Upper lobe of left lung (tissue), 6 donors: ENCODE measurements at regions not wholly inside any gene's neighbourhood (a gene's known extent, or its start where the extent isn't known, plus 50 kb on each side); places are given as distances from the start of the nearest gene placed in this dataset.

Source experiments
- ATAC-seq, 2 donors: fragments of 200-7000 bp; cut with Tn5 transposase; one replicate each; pipeline ENCODE4 v1.9.1; 2022; ENCODE audit warnings: mild to moderate bottlenecking in 2 of 2, moderate library complexity in 2 of 2; ENCODE audit not compliant: low FRiP score in 2 of 2
- DNase-seq, 2 donors: peaks; one replicate each; pipeline ENCODE4 v3.0.0-alpha.2; 2019 to 2020
- H3K27ac ChIP-seq, 4 donors: fragments of 200-600 bp; sonication (generic); one replicate each; pipeline ENCODE4 v1.5.1; 2016 to 2019
- H3K27me3 ChIP-seq, 4 donors: fragments of 200-600 bp; sonication (generic); one replicate each; pipeline ENCODE4 v1.5.1; 2017 to 2019
- H3K36me3 ChIP-seq, 4 donors: fragments of 200-600 bp; sonication (generic); one replicate each; pipeline ENCODE4 v1.5.1; 2016 to 2019
- H3K4me1 ChIP-seq, 4 donors: fragments of 200-600 bp; sonication (generic); one replicate each; pipeline ENCODE4 v1.5.1; 2018 to 2019
- H3K4me3 ChIP-seq, 4 donors: fragments of 200-600 bp; sonication (generic); one replicate each; pipeline ENCODE4 v1.5.1; 2017 to 2019; ENCODE audit warnings: mild to moderate bottlenecking in 2 of 4, moderate library complexity in 1 of 4
- H3K9me3 ChIP-seq, 4 donors: fragments of 200-600 bp; sonication (generic); one replicate each; pipeline ENCODE4 v1.5.1; 2018 to 2019
- EP300 ChIP-seq, 4 donors: sonication (generic); formaldehyde crosslinking; IDR thresholded peaks; one replicate each; pipeline ENCODE4 v1.5.1; 2017; ENCODE audit warnings: antibody characterized with exemption in 4 of 4, control low read depth in 2 of 4
- POLR2A ChIP-seq, 4 donors: fragments of 450-650 bp; IDR thresholded peaks; one replicate each; pipeline ENCODE4 v1.5.1; 2016 to 2017; ENCODE audit warnings: antibody characterized with exemption in 4 of 4, mild to moderate bottlenecking in 2 of 4
- POLR2AphosphoS5 ChIP-seq, 2 donors: sonication (generic); formaldehyde crosslinking; IDR thresholded peaks; one replicate each; pipeline ENCODE4 v1.5.1; 2017; ENCODE audit warnings: antibody characterized with exemption in 2 of 2
- WGBS, 2 donors: methylation state at CpG; one replicate each; pipeline ENCODE4 v1.1.5; 2017 to 2018; 5-methylcytosine and 5-hydroxymethylcytosine counted together
- TF ChIP-seq, protein P1 (sequence below), 6 experiments: fragments of 450-650 bp in 4 of 6; fragments of 200-600 bp in 2 of 6; sonication (generic) in 2 of 6; IDR thresholded peaks; one replicate each; pipeline ENCODE4 v1.5.1; 2016 to 2019; ENCODE audit warnings: antibody characterized with exemption in 6 of 6
- donor health status: DM: no; HTN: no; CAD: no; lungs with moderate emphysema.
- donor health status: DM: no; HTN: yes; CAD: no; lungs with severe emphysema.

GRCh38 chr4:147370881-147371280 lies 110.0 kb upstream of the EDNRA start:
- no peak for TF ChIP-seq EP300 (IDR thresholded peaks at IDR 0.05)
- no peak for TF ChIP-seq POLR2AphosphoS5 (IDR thresholded peaks at IDR 0.05)
- TF ChIP-seq, protein P1, sequence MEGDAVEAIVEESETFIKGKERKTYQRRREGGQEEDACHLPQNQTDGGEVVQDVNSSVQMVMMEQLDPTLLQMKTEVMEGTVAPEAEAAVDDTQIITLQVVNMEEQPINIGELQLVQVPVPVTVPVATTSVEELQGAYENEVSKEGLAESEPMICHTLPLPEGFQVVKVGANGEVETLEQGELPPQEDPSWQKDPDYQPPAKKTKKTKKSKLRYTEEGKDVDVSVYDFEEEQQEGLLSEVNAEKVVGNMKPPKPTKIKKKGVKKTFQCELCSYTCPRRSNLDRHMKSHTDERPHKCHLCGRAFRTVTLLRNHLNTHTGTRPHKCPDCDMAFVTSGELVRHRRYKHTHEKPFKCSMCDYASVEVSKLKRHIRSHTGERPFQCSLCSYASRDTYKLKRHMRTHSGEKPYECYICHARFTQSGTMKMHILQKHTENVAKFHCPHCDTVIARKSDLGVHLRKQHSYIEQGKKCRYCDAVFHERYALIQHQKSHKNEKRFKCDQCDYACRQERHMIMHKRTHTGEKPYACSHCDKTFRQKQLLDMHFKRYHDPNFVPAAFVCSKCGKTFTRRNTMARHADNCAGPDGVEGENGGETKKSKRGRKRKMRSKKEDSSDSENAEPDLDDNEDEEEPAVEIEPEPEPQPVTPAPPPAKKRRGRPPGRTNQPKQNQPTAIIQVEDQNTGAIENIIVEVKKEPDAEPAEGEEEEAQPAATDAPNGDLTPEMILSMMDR (IDR thresholded peaks at IDR 0.05) = no peak
- no peak for TF ChIP-seq POLR2A (IDR thresholded peaks at IDR 0.05)
- no peak for DNase-seq
- H3K27me3 ChIP-seq = no peaks in the 10 kb centered on the region
- ATAC-seq = peak; percentile 28 to 52
- peaks cover 0 to 9% (median 0%) of the 10 kb centered on the region in 4 donors for H3K4me1 ChIP-seq
- no peaks in the 10 kb centered on the region for H3K36me3 ChIP-seq
- no peak overlapping the region for H3K4me3 ChIP-seq
- WGBS, 2 donors = 56 to 74% methylated on average over 2 of the region's 2 CpGs
- no peaks in the 10 kb centered on the region for H3K9me3 ChIP-seq
- H3K27ac ChIP-seq = peak overlapping the region in 1 of 4 donors; percentile 22

GRCh38 chr4:147371661-147372060 lies 109.2 kb upstream of the EDNRA start:
- no peaks in the 10 kb centered on the region for H3K27me3 ChIP-seq
- no peaks in the 10 kb centered on the region for H3K9me3 ChIP-seq
- no peak overlapping the region for H3K27ac ChIP-seq
- DNase-seq (no peak), ATAC-seq (no peak)
- peaks cover 0 to 9% (median 0%) of the 10 kb centered on the region in 4 donors for H3K4me1 ChIP-seq
- H3K4me3 ChIP-seq = no peak overlapping the region
- TF ChIP-seq POLR2A (IDR thresholded peaks at IDR 0.05) (no peak), POLR2AphosphoS5 (IDR thresholded peaks at IDR 0.05) (no peak), EP300 (IDR thresholded peaks at IDR 0.05) (no peak)
- TF ChIP-seq, protein P1 (IDR thresholded peaks at IDR 0.05) = no peak
- H3K36me3 ChIP-seq = no peaks in the 10 kb centered on the region

DNA sequence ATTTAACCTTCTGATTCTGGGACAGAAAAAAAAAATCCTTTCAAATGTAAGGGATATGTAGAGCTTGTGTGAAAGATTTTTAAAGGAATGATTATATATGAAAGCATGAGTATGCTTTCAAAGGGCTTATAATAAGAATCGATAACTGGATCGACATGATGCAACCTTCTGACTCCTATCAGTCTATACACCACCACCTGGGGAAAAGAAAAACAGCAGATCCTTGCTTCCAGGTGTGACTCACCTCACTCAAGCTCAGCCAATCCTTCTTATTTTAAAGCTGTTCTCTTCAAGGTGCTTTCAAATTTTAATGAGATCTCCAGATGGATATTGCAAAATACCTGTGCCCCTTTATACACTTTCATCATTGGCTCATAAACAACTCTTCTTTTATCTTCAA lies 102.1 kb upstream of the EDNRA start:
- no peaks in the 10 kb centered on the region for H3K4me1 ChIP-seq
- no peak for TF ChIP-seq POLR2A (IDR thresholded peaks at IDR 0.05)
- TF ChIP-seq, protein P1 (IDR thresholded peaks at IDR 0.05) = peak in 2 of 6 experiments; percentile 15 to 20
- no peak for ATAC-seq
- no peak overlapping the region for H3K4me3 ChIP-seq
- 80 to 85% methylated on average over 2 of the region's 2 CpGs for WGBS, 2 donors
- H3K9me3 ChIP-seq = no peaks in the 10 kb centered on the region
- no peaks in the 10 kb centered on the region for H3K27me3 ChIP-seq
- DNase-seq = peak in 1 of 2 donors; percentile 40
- H3K36me3 ChIP-seq = no peaks in the 10 kb centered on the region
- no peak overlapping the region for H3K27ac ChIP-seq

DNA sequence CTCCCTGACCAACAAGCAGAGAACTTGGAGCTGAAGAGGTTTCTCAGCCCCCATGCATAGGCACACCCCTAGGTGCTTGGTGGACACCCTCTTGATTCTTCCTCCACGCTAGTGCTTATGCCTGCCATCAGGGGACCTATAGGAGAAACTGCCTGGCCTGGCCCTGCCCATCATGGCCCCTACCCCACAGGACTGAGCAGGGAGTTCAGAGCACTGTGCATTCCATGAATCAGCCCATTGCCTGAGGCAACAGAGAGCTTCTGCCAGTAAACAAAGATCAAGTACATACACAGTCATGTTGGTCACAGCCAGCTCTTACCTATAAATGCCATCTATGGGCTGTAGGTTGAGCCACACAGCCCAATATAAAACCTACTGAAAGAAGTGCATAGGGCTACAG lies 99.1 kb upstream of the EDNRA start:
- ATAC-seq (peak in 1 of 2 donors; percentile 43), DNase-seq (no peak)
- no peak overlapping the region for H3K4me3 ChIP-seq
- no peaks in the 10 kb centered on the region for H3K36me3 ChIP-seq
- H3K27me3 ChIP-seq = no peaks in the 10 kb centered on the region
- WGBS, 2 donors = 86 to 90% methylated on average over 1 of the region's 1 CpG
- no peaks in the 10 kb centered on the region for H3K9me3 ChIP-seq
- no peak overlapping the region for H3K27ac ChIP-seq
- TF ChIP-seq EP300 (IDR thresholded peaks at IDR 0.05) (no peak), POLR2AphosphoS5 (IDR thresholded peaks at IDR 0.05) (no peak), POLR2A (IDR thresholded peaks at IDR 0.05) (no peak)
- TF ChIP-seq, protein P1 (IDR thresholded peaks at IDR 0.05) = no peak
- no peaks in the 10 kb centered on the region for H3K4me1 ChIP-seq

DNA sequence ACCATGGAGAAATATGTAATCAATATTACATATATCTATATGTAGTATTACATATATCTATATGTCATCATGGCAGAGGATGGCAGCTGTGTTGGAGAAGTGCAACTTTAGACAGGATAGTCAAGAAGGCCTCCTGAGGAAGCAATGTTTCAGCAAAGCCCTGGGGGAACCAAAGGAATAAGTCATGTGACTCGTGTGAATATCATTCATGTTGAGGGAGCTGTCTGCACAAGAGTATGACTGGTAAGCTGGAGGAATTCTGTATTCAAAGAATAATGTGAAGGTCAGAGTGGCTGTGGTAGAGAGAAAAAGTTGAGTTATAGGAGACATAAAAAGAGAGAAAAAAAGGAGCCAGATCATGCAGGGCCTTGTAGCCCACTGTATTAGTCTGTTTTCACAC lies 92.9 kb upstream of the EDNRA start:
- no peak for ATAC-seq
- H3K27ac ChIP-seq = no peak overlapping the region

More for the DNA sequence above, 92.9 kb upstream of the EDNRA start:
- 53 to 72% methylated on average over 1 of the region's 1 CpG for WGBS, 2 donors
- Histone ChIP-seq H3K9me3 (no peaks in the 10 kb centered on the region), H3K36me3 (no peaks in the 10 kb centered on the region), H3K27me3 (no peaks in the 10 kb centered on the region), H3K4me3 (no peak overlapping the region), H3K4me1 (no peaks in the 10 kb centered on the region)
- TF ChIP-seq EP300 (IDR thresholded peaks at IDR 0.05) (no peak), POLR2AphosphoS5 (IDR thresholded peaks at IDR 0.05) (no peak), POLR2A (IDR thresholded peaks at IDR 0.05) (no peak)
- TF ChIP-seq, protein P1 (IDR thresholded peaks at IDR 0.05) = no peak
- DNase-seq = no peak
